ENCODE measurements at regions not wholly inside any gene's neighbourhood (a gene's known extent, or its start where the extent isn't known, plus 50 kb on each side); places are given as distances from the start of the nearest gene placed in this dataset.

DNA sequence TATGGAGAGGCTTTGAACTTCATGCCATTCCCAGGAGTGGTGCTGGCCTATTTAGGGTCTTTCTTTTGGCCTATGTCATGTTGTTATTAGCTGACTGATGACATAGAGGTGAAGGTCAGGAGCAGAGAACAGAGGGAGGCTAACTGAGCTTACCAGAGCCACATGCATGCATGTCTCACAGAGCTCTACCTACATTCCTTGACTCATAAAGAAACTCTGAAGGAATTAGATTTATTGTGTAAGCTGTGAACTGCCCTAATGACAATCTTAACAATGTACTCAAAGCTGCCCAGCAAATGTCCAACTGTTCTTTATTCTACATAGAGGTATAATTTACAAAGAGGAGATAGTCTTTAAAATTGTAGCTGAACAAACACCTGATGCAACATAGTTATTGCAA is 192.7 kb upstream of the CNR1 start:
- TF ChIP-seq, protein P1, sequence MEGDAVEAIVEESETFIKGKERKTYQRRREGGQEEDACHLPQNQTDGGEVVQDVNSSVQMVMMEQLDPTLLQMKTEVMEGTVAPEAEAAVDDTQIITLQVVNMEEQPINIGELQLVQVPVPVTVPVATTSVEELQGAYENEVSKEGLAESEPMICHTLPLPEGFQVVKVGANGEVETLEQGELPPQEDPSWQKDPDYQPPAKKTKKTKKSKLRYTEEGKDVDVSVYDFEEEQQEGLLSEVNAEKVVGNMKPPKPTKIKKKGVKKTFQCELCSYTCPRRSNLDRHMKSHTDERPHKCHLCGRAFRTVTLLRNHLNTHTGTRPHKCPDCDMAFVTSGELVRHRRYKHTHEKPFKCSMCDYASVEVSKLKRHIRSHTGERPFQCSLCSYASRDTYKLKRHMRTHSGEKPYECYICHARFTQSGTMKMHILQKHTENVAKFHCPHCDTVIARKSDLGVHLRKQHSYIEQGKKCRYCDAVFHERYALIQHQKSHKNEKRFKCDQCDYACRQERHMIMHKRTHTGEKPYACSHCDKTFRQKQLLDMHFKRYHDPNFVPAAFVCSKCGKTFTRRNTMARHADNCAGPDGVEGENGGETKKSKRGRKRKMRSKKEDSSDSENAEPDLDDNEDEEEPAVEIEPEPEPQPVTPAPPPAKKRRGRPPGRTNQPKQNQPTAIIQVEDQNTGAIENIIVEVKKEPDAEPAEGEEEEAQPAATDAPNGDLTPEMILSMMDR (IDR thresholded peaks at IDR 0.05): no peak
- no peak for TF ChIP-seq POLR2AphosphoS5 (IDR thresholded peaks at IDR 0.05; ENCODE audit: low read depth, low read length)
